Kidney (tissue), 13 donors: ENCODE measurements at regions not wholly inside any gene's neighbourhood (a gene's known extent, or its start where the extent isn't known, plus 50 kb on each side); places are given as distances from the start of the nearest gene placed in this dataset.

Source experiments
- DNase-seq, 5 donors: peaks; one replicate each; pipeline ENCODE4 v3.0.0-alpha.2; 2013 to 2020
- FAIRE-seq: peaks from 2 replicates; lab custom pipeline; 2012; peaks lifted over from hg19 to GRCh38; lab: Jason Lieb, UNC
- H3K27ac ChIP-seq, 2 donors: one replicate each; pipeline ENCODE4 v1.7.0; 2013; ENCODE audit warnings: low read depth in 2 of 2, low read length in 2 of 2, inconsistent platforms in 1 of 2
- H3K27me3 ChIP-seq: one replicate; pipeline ENCODE4 v1.7.1; 2013; ENCODE audit warnings: low read length, inconsistent platforms; ENCODE audit not compliant: control insufficient read depth, insufficient read depth
- H3K36me3 ChIP-seq, 3 donors: one replicate each; pipeline versions ENCODE4 v1.7.0 to v1.7.1; 2013; ENCODE audit warnings: low read length in 3 of 3, control low read depth in 1 of 3, inconsistent platforms in 1 of 3; ENCODE audit not compliant: insufficient read depth in 3 of 3, control insufficient read depth in 2 of 3
- H3K4me1 ChIP-seq, 3 donors: one replicate each; pipeline versions ENCODE4 v1.7.0 to v1.7.1; 2013; ENCODE audit warnings: low read length in 3 of 3, inconsistent platforms in 1 of 3, low read depth in 1 of 3; ENCODE audit not compliant: control insufficient read depth in 2 of 3, insufficient read depth in 2 of 3
- H3K4me3 ChIP-seq, 3 donors: one replicate each; pipeline versions ENCODE4 v1.7.0 to v1.8.1; 2013; ENCODE audit warnings: low read length in 3 of 3, control low read depth in 1 of 3, inconsistent platforms in 1 of 3
- H3K9ac ChIP-seq, 3 donors: one replicate each; pipeline versions ENCODE4 v1.7.0 to v1.7.1; 2013; ENCODE audit warnings: low read length in 3 of 3, control low read depth in 1 of 3, inconsistent platforms in 1 of 3
- H3K9me3 ChIP-seq, 3 donors: one replicate each; pipeline versions ENCODE4 v1.7.0 to v1.7.1; 2013; ENCODE audit warnings: low read length in 3 of 3, control low read depth in 1 of 3, inconsistent platforms in 1 of 3; ENCODE audit not compliant: control insufficient read depth in 2 of 3, insufficient read depth in 1 of 3
- intact Hi-C: fragments of 100-400 bp; cut with DNase I; formaldehyde crosslinking; loops from one replicate; pipeline ENCODE4 v1.11.1; 2022
- TF ChIP-seq, protein P1 (sequence below): IDR thresholded peaks from 3 replicates; pipeline ENCODE4 v1.5.1; 2012; ENCODE audit warnings: mild to moderate bottlenecking, moderate library complexity, borderline replicate concordance; ENCODE audit not compliant: insufficient read depth; ENCODE audit errors: extremely low read depth
- donor health status: control.
- donor health status: control.
- donor health status: control.
- donor health status: control.
- donor health status: control.
- donor health status: DM: yes; HTN: yes; CAD: no.
- donor health status: Normal renal cell carcinoma (clear cell type).

DNA sequence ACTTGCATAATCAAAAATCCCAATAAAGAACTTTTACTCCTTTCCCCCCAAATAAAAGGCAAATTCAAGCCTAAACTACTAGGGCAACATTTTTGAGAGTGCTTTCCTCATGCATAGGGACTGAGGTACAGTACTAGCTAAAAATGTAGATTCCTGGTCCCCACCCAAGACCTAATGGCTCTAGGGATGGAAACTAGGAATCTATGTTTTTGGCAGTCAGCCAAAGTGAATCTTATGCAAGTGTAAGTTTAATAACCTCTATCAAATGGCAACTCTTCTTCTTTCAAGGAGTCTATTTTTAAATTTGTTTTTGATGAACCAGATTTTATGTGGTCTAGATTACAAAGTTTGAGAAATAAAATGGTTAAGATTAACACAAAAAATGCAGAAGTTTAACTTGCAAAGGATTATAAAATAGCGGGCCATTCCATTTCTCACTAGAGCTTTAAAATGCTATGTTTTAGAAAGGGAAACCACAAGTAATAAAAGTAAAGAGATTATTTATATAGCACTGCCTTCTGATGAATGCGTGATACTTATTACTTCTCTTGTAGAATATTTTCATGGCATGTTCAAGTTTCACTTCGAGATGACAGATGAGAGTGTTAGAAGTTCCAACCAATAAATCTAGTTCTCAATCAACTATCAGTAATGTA lies 70.4 kb upstream of the MDFIC start:
- no peaks in the 10 kb centered on the region for H3K36me3 ChIP-seq
- TF ChIP-seq, protein P1, sequence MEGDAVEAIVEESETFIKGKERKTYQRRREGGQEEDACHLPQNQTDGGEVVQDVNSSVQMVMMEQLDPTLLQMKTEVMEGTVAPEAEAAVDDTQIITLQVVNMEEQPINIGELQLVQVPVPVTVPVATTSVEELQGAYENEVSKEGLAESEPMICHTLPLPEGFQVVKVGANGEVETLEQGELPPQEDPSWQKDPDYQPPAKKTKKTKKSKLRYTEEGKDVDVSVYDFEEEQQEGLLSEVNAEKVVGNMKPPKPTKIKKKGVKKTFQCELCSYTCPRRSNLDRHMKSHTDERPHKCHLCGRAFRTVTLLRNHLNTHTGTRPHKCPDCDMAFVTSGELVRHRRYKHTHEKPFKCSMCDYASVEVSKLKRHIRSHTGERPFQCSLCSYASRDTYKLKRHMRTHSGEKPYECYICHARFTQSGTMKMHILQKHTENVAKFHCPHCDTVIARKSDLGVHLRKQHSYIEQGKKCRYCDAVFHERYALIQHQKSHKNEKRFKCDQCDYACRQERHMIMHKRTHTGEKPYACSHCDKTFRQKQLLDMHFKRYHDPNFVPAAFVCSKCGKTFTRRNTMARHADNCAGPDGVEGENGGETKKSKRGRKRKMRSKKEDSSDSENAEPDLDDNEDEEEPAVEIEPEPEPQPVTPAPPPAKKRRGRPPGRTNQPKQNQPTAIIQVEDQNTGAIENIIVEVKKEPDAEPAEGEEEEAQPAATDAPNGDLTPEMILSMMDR, result no peak
- no peaks in the 10 kb centered on the region for H3K27me3 ChIP-seq
- no peak overlapping the region for H3K9ac ChIP-seq
- H3K9me3 ChIP-seq, result no peaks in the 10 kb centered on the region
- FAIRE-seq, result no peak
- no peak for DNase-seq
- H3K27ac ChIP-seq, result no peak overlapping the region
- no peak overlapping the region for H3K4me3 ChIP-seq
- intact Hi-C loops, result no loop called here
- H3K4me1 ChIP-seq, result no peaks in the 10 kb centered on the region

DNA sequence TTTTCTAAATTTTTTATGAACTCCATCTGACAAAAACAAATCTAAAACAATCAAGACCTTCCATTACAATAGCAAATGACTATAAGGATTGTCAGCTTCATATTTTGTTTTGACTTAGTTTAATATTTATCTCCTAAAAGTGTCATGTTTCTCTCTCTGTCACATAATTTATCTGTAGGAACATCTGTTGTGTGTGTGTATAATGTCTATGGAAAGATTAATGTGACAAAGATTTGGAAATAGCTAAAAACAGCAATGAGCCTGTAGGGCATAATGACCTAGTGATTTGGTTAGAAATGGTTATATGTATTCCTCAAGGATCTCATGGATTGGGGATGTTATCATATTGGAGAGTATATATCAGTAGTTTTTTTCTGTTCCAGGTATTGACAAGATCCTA lies 69.6 kb upstream of the MDFIC start:
- no peak overlapping the region for H3K27ac ChIP-seq
- intact Hi-C loops, result no loop called here
- TF ChIP-seq, protein P1, result no peak
- no peak overlapping the region for H3K4me3 ChIP-seq
- no peak overlapping the region for H3K9ac ChIP-seq
- no peaks in the 10 kb centered on the region for H3K36me3 ChIP-seq
- no peaks in the 10 kb centered on the region for H3K27me3 ChIP-seq
- no peak for FAIRE-seq
- no peaks in the 10 kb centered on the region for H3K9me3 ChIP-seq
- no peak for DNase-seq
- no peaks in the 10 kb centered on the region for H3K4me1 ChIP-seq

DNA sequence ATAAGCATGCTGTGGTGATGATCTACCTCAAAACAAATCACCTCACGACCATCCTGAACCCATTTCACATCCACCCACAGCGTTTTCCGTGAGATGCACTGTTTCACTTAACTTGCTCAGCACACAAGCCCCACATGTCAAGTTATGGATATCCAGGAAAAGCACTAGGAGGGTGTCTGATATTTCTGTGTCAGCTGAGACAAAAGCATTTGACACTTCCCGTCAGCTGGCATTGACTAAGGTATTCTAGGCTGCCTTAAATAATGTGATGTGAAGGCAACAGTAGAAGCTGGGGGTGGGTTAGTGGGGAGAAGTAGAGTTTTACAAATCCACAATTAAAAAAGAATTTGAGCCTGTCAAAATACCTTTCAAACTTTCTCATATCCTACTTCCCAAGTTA lies 68.7 kb upstream of the MDFIC start:
- no peaks in the 10 kb centered on the region for H3K4me1 ChIP-seq
- H3K27ac ChIP-seq, result no peak overlapping the region
- H3K4me3 ChIP-seq, result no peak overlapping the region
- no peaks in the 10 kb centered on the region for H3K9me3 ChIP-seq
- TF ChIP-seq, protein P1, result no peak
- intact Hi-C loops, result no loop called here
- FAIRE-seq, result no peak
- no peak overlapping the region for H3K9ac ChIP-seq
- H3K27me3 ChIP-seq, result no peaks in the 10 kb centered on the region
- no peak for DNase-seq
- no peaks in the 10 kb centered on the region for H3K36me3 ChIP-seq

DNA sequence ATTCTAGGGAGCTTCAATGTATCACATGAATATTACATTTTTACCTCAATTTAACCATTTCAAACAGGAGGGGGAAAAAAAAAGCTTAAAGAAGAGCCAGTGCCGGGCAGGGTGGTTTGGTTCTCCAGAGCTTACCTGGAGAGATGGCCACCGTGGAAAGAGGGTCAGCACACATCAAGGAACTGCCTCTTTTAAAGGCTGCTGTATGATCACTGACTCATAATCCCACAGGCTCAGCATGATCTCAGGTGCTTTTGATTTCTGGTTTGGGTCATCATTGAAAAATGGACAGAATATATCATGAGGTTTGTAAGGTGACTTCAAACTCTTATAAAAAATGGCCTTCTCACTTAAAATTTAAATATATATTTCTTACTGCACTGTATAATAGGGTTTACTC lies 67.5 kb upstream of the MDFIC start:
- H3K9ac ChIP-seq, result no peak overlapping the region
- H3K4me3 ChIP-seq, result no peak overlapping the region
- no peak for DNase-seq
- no peak for FAIRE-seq
- no peaks in the 10 kb centered on the region for H3K9me3 ChIP-seq
- no peaks in the 10 kb centered on the region for H3K27me3 ChIP-seq
- H3K36me3 ChIP-seq, result no peaks in the 10 kb centered on the region
- no peak overlapping the region for H3K27ac ChIP-seq
- H3K4me1 ChIP-seq, result no peaks in the 10 kb centered on the region
- intact Hi-C loops, result no loop called here
- TF ChIP-seq, protein P1, result no peak
